ENCODE measurements at regions not wholly inside any gene's neighbourhood (a gene's known extent, or its start where the extent isn't known, plus 50 kb on each side); places are given as distances from the start of the nearest gene placed in this dataset.

- FAIRE-seq (no peak), DNase-seq (ENCODE audit: low read depth, low spot score) (no peak), ATAC-seq (no peak)
- H3K9ac ChIP-seq (ENCODE audit: control insufficient read depth, insufficient read depth, low read length) = no peak overlapping the region
- H3K9me3 ChIP-seq (replicated peaks; ENCODE audit: control insufficient read depth, insufficient read depth, low read length) = no peaks in the 10 kb centered on the region
- H4K20me1 ChIP-seq (ENCODE audit: control insufficient read depth, insufficient read depth) = no peaks in the 10 kb centered on the region
- BruUV-seq (replicated peaks) = no TSS peak
- no peaks in the 10 kb centered on the region for H3K36me3 ChIP-seq (ENCODE audit: control insufficient read depth in 2 of 2, insufficient read depth in 2 of 2, low read length in 1 of 2)
- H2AFZ ChIP-seq (ENCODE audit: control insufficient read depth, low read depth, low read length) = no peak overlapping the region
- RAD21 ChIA-PET (ENCODE audit: unreplicated experiment) = no interaction called here
- intact Hi-C loops (cut with micrococcal nuclease; ENCODE audit: unreplicated experiment) = no loop called here
- H3K4me2 ChIP-seq (ENCODE audit: control insufficient read depth, insufficient read depth) = no peak overlapping the region
- POLR2A ChIA-PET = interaction anchor here (0.6 kb wide), 1 partner anchor 13 kb away, joined by 4 read pairs; no protein-coding TSS in a partner anchor
- 0% methylated on average over 1 of the region's 1 CpG for WGBS (ENCODE audit: insufficient coverage, insufficient replicate concordance, low lambda C conversion rate, missing lambda C conversion rate)
- in situ Hi-C loops (cut with MboI) = no loop called here
- no peaks in the 10 kb centered on the region for H3K4me1 ChIP-seq (ENCODE audit: control insufficient read depth, insufficient read depth, low read length)
- H3K4me3 ChIP-seq = no peak overlapping the region
- no peaks in the 10 kb centered on the region for H3K27me3 ChIP-seq (replicated peaks in 1 of 2; ENCODE audit: control insufficient read depth in 2 of 2, insufficient read depth in 2 of 2, low read length in 1 of 2)
- SMC1A ChIA-PET (ENCODE audit: uncharacterized antibody, unreplicated experiment) = no interaction called here
- no peak overlapping the region for H3K27ac ChIP-seq (ENCODE audit: control insufficient read depth, insufficient read depth)
- CTCF ChIA-PET = no interaction called here
- H3K79me2 ChIP-seq (ENCODE audit: control insufficient read depth, insufficient read depth, low read length) = no peaks in the 10 kb centered on the region
- no peak for TF ChIP-seq NKRF (conservative IDR thresholded peaks at IDR 0.05)
- no peak for TF ChIP-seq POLR2AphosphoS2 (IDR thresholded peaks at IDR 0.05; ENCODE audit: low read depth, low read length)
Measured at GRCh38 chr7:118969370-118969769, 744.9 kb downstream of the ANKRD7 start.

- no peak for DNase-seq (ENCODE audit: low read depth, low spot score)
- H3K27ac ChIP-seq (ENCODE audit: control insufficient read depth, insufficient read depth) = no peak overlapping the region
- no peaks in the 10 kb centered on the region for H3K79me2 ChIP-seq (ENCODE audit: control insufficient read depth, insufficient read depth, low read length)
- H3K9me3 ChIP-seq (replicated peaks; ENCODE audit: control insufficient read depth, insufficient read depth, low read length) = no peaks in the 10 kb centered on the region
- no peak overlapping the region for H3K4me2 ChIP-seq (ENCODE audit: control insufficient read depth, insufficient read depth)
- BruUV-seq (replicated peaks) = no TSS peak
- no peak overlapping the region for H2AFZ ChIP-seq (ENCODE audit: control insufficient read depth, low read depth, low read length)
- H3K27me3 ChIP-seq (replicated peaks in 1 of 2; ENCODE audit: control insufficient read depth in 2 of 2, insufficient read depth in 2 of 2, low read length in 1 of 2) = no peaks in the 10 kb centered on the region
- RAD21 ChIA-PET (ENCODE audit: unreplicated experiment) = no interaction called here
- intact Hi-C loops (cut with micrococcal nuclease; ENCODE audit: unreplicated experiment) = no loop called here
- H3K4me3 ChIP-seq = no peak overlapping the region
- CTCF ChIA-PET = no interaction called here
- no peak for ATAC-seq
- SMC1A ChIA-PET (ENCODE audit: uncharacterized antibody, unreplicated experiment) = no interaction called here
- 4% methylated on average over 1 of the region's 1 CpG for WGBS (ENCODE audit: insufficient coverage, insufficient replicate concordance, low lambda C conversion rate, missing lambda C conversion rate)
- H3K36me3 ChIP-seq (ENCODE audit: control insufficient read depth in 2 of 2, insufficient read depth in 2 of 2, low read length in 1 of 2) = no peaks in the 10 kb centered on the region
- no peak for FAIRE-seq
- in situ Hi-C loops (cut with MboI) = no loop called here
- no peaks in the 10 kb centered on the region for H3K4me1 ChIP-seq (ENCODE audit: control insufficient read depth, insufficient read depth, low read length)
- POLR2A ChIA-PET = no interaction called here
- H4K20me1 ChIP-seq (ENCODE audit: control insufficient read depth, insufficient read depth) = no peaks in the 10 kb centered on the region
- no peak overlapping the region for H3K9ac ChIP-seq (ENCODE audit: control insufficient read depth, insufficient read depth, low read length)
- no peak for TF ChIP-seq SREBF1 (IDR thresholded peaks at IDR 0.05; ENCODE audit: low read length)
- TF ChIP-seq YBX1 (IDR thresholded peaks at IDR 0.05) = no peak
- no peak for TF ChIP-seq SMARCA5 (IDR thresholded peaks at IDR 0.05)
- no peak for TF ChIP-seq SPI1 (IDR thresholded peaks at IDR 0.05; ENCODE audit: borderline replicate concordance, insufficient read depth, low read depth, low read length)
- no peak for TF ChIP-seq EP300 (IDR thresholded peaks at IDR 0.05; ENCODE audit: borderline replicate concordance in 1 of 2, control insufficient read depth in 1 of 2, low read depth in 2 of 2, low read length in 2 of 2)
- no peak for TF ChIP-seq EED (IDR thresholded peaks at IDR 0.05; ENCODE audit: low read depth)
- TF ChIP-seq MEF2A (IDR thresholded peaks at IDR 0.05; ENCODE audit: insufficient read depth, low read depth, low read length) = no peak
- no peak for TF ChIP-seq ZBTB33 (IDR thresholded peaks at IDR 0.05)
- TF ChIP-seq GATAD2B (conservative IDR thresholded peaks at IDR 0.05; ENCODE audit: low read depth) = no peak
- TF ChIP-seq BCL3 (IDR thresholded peaks at IDR 0.05; ENCODE audit: borderline replicate concordance, insufficient read depth, low read depth, low read length, poor library complexity, severe bottlenecking) = no peak
- TF ChIP-seq SMC3 (IDR thresholded peaks at IDR 0.05; ENCODE audit: borderline replicate concordance, low read length) = no peak
- TF ChIP-seq RAD21 (IDR thresholded peaks at IDR 0.05; ENCODE audit: insufficient read depth, low read depth, low read length) = no peak
Measured at GRCh38 chr7:118971706-118972105, 747.2 kb downstream of the ANKRD7 start.
